Ovary (tissue), 7 donors: ENCODE measurements at regions not wholly inside any gene's neighbourhood (a gene's known extent, or its start where the extent isn't known, plus 50 kb on each side); places are given as distances from the start of the nearest gene placed in this dataset.

Experiments used
- DNase-seq, 5 donors: peaks; one replicate each; pipeline ENCODE4 v3.0.0-alpha.2; 2019 to 2020
- H3K27ac ChIP-seq, 2 donors: fragments of 200-600 bp; one replicate each; pipeline versions ENCODE4 v1.5.1 to v1.8.0; 2019 to 2022
- H3K27me3 ChIP-seq: fragments of 200-600 bp; one replicate; pipeline ENCODE4 v1.8.0; 2022
- H3K36me3 ChIP-seq: fragments of 200-600 bp; sonication (generic); one replicate; pipeline ENCODE4 v1.5.1; 2019
- H3K4me1 ChIP-seq: one replicate; pipeline ENCODE4 v1.8.1; 2013; ENCODE audit warnings: mild to moderate bottlenecking, moderate library complexity; ENCODE audit not compliant: insufficient read depth
- H3K4me3 ChIP-seq: fragments of 200-600 bp; sonication (generic); one replicate; pipeline ENCODE4 v1.5.1; 2017
- H3K9me3 ChIP-seq, 2 donors: fragments of 200-600 bp in 1 of 2; sonication (generic) in 1 of 2; one replicate each; pipeline versions ENCODE4 v1.5.1 to v1.8.1; 2013 to 2019; ENCODE audit warnings: mild to moderate bottlenecking in 1 of 2, moderate library complexity in 1 of 2
- EP300 ChIP-seq: sonication (generic); formaldehyde crosslinking; IDR thresholded peaks from one replicate; pipeline ENCODE4 v1.6.1; 2017; ENCODE audit warnings: antibody characterized with exemption
- POLR2A ChIP-seq: fragments of 450-650 bp; IDR thresholded peaks from one replicate; pipeline ENCODE4 v1.6.1; 2017; ENCODE audit warnings: antibody characterized with exemption, mild to moderate bottlenecking, moderate library complexity
- WGBS, 3 donors: extraction: QIAGEN DNeasy Blood & Tissue Kit in 1 of 3; methylation state at CpG; one replicate each; pipeline versions ENCODE4 v1.1.5 to v1.1.7; 2013 to 2017; 5-methylcytosine and 5-hydroxymethylcytosine counted together
- intact Hi-C, 4 donors: fragments of 100-400 bp; cut with DNase I; formaldehyde crosslinking; loops; one replicate each; pipeline versions ENCODE4 v1.11.0 to v1.15.1; 2022 to 2023
- TF ChIP-seq, protein P1 (sequence below), 3 donors: fragments of 450-650 bp in 2 of 3; fragments of 200-600 bp in 1 of 3; IDR thresholded peaks; one replicate each; pipeline versions ENCODE4 v1.5.1 to v1.8.0; 2016 to 2022; ENCODE audit warnings: antibody characterized with exemption in 3 of 3, mild to moderate bottlenecking in 1 of 3
- donor health status: DM: no; HTN: no; CAD: no; lungs with moderate emphysema.
- donor health status: DM: no; HTN: no; CAD: no.
- donor health status: Bipolar disorder and iron deficiency.
- donor health status: DM: no; HTN: no; CAD: no.
- donor health status: DM: yes; HTN: yes; CAD: no.

DNA sequence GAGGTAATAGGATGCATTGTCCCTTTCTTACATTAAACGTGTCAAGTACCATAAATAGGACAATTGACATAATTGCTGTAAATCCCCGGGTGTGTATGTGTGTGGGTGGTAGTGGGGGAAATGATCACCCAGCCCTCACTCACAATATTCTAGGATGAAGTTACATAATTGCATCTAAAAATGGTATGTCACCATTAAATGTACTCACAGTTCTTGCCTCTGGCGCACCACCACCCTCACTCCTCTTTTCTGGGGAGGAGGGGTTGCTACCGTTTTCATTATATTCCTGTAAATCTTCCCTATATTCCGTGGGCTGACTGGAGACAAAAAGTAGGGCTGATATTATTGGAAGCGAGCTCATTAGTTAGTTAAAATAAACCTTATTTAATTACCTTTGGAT, 563.8 kb downstream of the TLR4 start:
- H3K27me3 ChIP-seq, result no peaks in the 10 kb centered on the region
- no peak for TF ChIP-seq EP300
- TF ChIP-seq POLR2A, result no peak
- TF ChIP-seq, protein P1, sequence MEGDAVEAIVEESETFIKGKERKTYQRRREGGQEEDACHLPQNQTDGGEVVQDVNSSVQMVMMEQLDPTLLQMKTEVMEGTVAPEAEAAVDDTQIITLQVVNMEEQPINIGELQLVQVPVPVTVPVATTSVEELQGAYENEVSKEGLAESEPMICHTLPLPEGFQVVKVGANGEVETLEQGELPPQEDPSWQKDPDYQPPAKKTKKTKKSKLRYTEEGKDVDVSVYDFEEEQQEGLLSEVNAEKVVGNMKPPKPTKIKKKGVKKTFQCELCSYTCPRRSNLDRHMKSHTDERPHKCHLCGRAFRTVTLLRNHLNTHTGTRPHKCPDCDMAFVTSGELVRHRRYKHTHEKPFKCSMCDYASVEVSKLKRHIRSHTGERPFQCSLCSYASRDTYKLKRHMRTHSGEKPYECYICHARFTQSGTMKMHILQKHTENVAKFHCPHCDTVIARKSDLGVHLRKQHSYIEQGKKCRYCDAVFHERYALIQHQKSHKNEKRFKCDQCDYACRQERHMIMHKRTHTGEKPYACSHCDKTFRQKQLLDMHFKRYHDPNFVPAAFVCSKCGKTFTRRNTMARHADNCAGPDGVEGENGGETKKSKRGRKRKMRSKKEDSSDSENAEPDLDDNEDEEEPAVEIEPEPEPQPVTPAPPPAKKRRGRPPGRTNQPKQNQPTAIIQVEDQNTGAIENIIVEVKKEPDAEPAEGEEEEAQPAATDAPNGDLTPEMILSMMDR (IDR thresholded peaks at IDR 0.05), result no peak
- WGBS, 3 donors, result 75 to 78% (median 77%) methylated on average over 6 of the region's 6 CpGs
- intact Hi-C loops, result no loop called here
- no peaks in the 10 kb centered on the region for H3K9me3 ChIP-seq
- no peaks in the 10 kb centered on the region for H3K4me1 ChIP-seq
- DNase-seq, result no peak
- no peak overlapping the region for H3K4me3 ChIP-seq
- H3K27ac ChIP-seq, result no peak overlapping the region
- H3K36me3 ChIP-seq, result no peaks in the 10 kb centered on the region

DNA sequence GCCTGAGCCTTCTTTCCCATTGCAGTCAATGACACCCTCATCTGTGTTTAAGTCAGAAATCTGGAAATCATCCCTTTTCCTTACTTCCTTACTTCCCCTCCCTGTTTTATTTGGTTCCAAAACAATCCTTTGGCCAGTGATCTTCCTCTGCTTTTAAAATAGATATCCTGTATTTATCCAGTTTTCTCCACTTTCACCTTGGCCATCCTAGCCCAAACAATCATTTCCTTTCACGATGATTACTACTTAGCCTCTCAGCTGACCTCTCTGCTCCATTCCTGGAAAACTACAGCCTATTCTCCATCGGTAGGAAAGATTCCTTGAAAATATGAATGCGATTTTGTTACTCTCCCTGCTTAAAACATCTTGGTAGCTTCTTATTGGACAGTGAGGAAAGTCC, 565.4 kb downstream of the TLR4 start:
- Histone ChIP-seq H3K36me3 (no peaks in the 10 kb centered on the region), H3K27me3 (no peaks in the 10 kb centered on the region), H3K4me3 (no peak overlapping the region), H3K27ac (no peak overlapping the region), H3K9me3 (no peaks in the 10 kb centered on the region), H3K4me1 (no peaks in the 10 kb centered on the region)
- TF ChIP-seq POLR2A (no peak), EP300 (no peak)
- TF ChIP-seq, protein P1 (IDR thresholded peaks at IDR 0.05), result no peak
- WGBS, 3 donors, result 12 to 43% (median 19%) methylated on average over 3 of the region's 3 CpGs
- intact Hi-C loops, result no loop called here
- DNase-seq, result no peak

DNA sequence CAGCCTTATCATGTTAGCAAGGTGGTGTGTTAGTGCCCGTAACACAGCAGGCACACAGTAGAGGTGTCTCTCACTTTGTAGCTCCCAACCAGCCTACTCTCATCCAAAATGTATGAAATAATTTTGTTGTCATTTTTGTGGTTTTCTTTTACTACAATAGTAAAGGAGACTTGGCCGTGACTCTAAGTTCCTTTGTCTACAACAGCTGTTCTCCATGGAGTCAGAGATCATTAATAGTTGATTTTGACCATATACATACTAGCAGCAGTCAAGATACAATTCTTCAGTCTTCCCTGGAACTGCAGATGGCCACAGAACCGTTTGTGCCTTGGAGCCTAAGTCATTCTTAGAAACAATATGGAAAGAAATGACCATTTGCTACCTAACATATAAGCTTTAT, 567.1 kb downstream of the TLR4 start:
- H3K4me3 ChIP-seq, result no peak overlapping the region
- intact Hi-C loops, result no loop called here
- TF ChIP-seq POLR2A (no peak), EP300 (no peak)
- TF ChIP-seq, protein P1 (IDR thresholded peaks at IDR 0.05), result no peak
- H3K4me1 ChIP-seq, result no peaks in the 10 kb centered on the region
- no peaks in the 10 kb centered on the region for H3K27me3 ChIP-seq
- no peak overlapping the region for H3K27ac ChIP-seq
- no peak for DNase-seq
- H3K36me3 ChIP-seq, result no peaks in the 10 kb centered on the region
- H3K9me3 ChIP-seq, result no peaks in the 10 kb centered on the region
- WGBS, 3 donors, result 24 to 44% (median 33%) methylated on average over 3 of the region's 3 CpGs

DNA sequence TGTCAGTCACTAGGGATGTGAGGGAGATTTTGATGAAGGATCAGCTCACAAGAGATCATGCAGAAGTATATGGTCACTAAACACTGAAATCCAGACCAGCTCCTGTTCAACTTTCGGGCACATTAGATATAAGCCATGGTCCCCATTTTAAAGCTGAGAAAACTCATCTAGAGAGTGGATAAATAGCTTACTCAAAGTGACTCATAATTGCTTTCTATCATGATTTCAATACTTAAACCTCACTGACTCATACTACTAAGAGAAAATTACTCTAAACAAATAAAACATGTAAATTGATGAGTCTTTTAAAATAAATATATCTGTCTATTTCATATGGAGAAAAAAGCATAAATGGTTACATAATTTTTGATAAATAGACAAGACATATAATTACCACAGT, 567.7 kb downstream of the TLR4 start:
- H3K27ac ChIP-seq, result no peak overlapping the region
- WGBS, 3 donors, result 88 to 91% (median 91%) methylated on average over 1 of the region's 1 CpG
- H3K4me3 ChIP-seq, result no peak overlapping the region
- intact Hi-C loops, result no loop called here
- DNase-seq, result no peak
- H3K4me1 ChIP-seq, result no peaks in the 10 kb centered on the region
- TF ChIP-seq POLR2A (no peak), EP300 (no peak)
- TF ChIP-seq, protein P1 (IDR thresholded peaks at IDR 0.05), result no peak
- H3K36me3 ChIP-seq, result no peaks in the 10 kb centered on the region
- H3K9me3 ChIP-seq, result no peaks in the 10 kb centered on the region
- no peaks in the 10 kb centered on the region for H3K27me3 ChIP-seq

DNA sequence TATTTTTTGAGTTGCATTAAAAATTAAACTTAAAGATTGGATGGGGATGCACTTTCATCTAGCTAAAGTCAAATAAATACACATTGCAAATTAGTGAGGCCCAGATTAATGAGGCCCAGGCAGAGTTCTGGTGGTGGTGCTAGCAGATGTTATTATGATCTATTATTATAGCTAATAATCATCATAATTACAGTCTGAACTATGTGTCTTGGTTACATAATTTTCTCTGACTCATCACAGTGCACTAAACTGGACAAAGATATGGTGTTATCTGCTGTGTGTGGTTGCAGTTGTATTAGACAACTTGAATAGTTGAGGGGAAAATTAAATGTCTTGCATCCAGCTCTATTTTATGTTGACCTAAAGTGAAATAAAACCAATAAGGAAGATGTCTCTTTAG, 568.8 kb downstream of the TLR4 start:
- no peak for DNase-seq
- Histone ChIP-seq H3K36me3 (no peaks in the 10 kb centered on the region), H3K4me3 (no peak overlapping the region), H3K9me3 (no peaks in the 10 kb centered on the region), H3K27ac (no peak overlapping the region), H3K4me1 (no peaks in the 10 kb centered on the region), H3K27me3 (no peaks in the 10 kb centered on the region)
- intact Hi-C loops, result no loop called here
- no peak for TF ChIP-seq EP300
- TF ChIP-seq, protein P1 (IDR thresholded peaks at IDR 0.05), result no peak
- TF ChIP-seq POLR2A, result no peak
